Esophagus (tissue), 2 donors: ENCODE measurements at regions not wholly inside any gene's neighbourhood (a gene's known extent, or its start where the extent isn't known, plus 50 kb on each side); places are given as distances from the start of the nearest gene placed in this dataset.

Experiments used
- H3K27ac ChIP-seq, 2 donors: one replicate each; pipeline ENCODE4 v1.5.1; 2013; ENCODE audit warnings: low read depth in 2 of 2, mild to moderate bottlenecking in 2 of 2, inconsistent platforms in 1 of 2, low read length in 1 of 2, moderate library complexity in 1 of 2
- H3K27me3 ChIP-seq, 2 donors: one replicate each; pipeline ENCODE4 v1.6.1; 2013; ENCODE audit warnings: low read length in 2 of 2, control low read depth in 1 of 2, mild to moderate bottlenecking in 1 of 2; ENCODE audit not compliant: insufficient read depth in 2 of 2, control insufficient read depth in 1 of 2
- H3K36me3 ChIP-seq, 2 donors: one replicate each; pipeline ENCODE4 v1.6.1; 2013; ENCODE audit warnings: low read length in 1 of 2; ENCODE audit not compliant: control insufficient read depth in 2 of 2, insufficient read depth in 2 of 2
- H3K4me1 ChIP-seq, 2 donors: one replicate each; pipeline ENCODE4 v1.6.1; 2013; ENCODE audit warnings: low read length in 1 of 2; ENCODE audit not compliant: control insufficient read depth in 2 of 2, insufficient read depth in 2 of 2
- H3K4me3 ChIP-seq, 2 donors: one replicate each; pipeline ENCODE4 v1.5.1; 2013; ENCODE audit warnings: low read length in 2 of 2, mild to moderate bottlenecking in 2 of 2, low read depth in 1 of 2, moderate library complexity in 1 of 2
- H3K9me3 ChIP-seq, 2 donors: one replicate each; pipeline ENCODE4 v1.6.1; 2013; ENCODE audit warnings: mild to moderate bottlenecking in 2 of 2, low read depth in 1 of 2, low read length in 1 of 2, moderate library complexity in 1 of 2; ENCODE audit not compliant: control insufficient read depth in 2 of 2, insufficient read depth in 1 of 2
- WGBS, 2 donors: extraction: QIAGEN DNeasy Blood & Tissue Kit; methylation state at CpG; one replicate each; pipeline ENCODE4 v1.1.7; 2013; 5-methylcytosine and 5-hydroxymethylcytosine counted together
- donor health status: healthy with polysubstance abuse.
- donor health status: Bipolar disorder and iron deficiency.

DNA sequence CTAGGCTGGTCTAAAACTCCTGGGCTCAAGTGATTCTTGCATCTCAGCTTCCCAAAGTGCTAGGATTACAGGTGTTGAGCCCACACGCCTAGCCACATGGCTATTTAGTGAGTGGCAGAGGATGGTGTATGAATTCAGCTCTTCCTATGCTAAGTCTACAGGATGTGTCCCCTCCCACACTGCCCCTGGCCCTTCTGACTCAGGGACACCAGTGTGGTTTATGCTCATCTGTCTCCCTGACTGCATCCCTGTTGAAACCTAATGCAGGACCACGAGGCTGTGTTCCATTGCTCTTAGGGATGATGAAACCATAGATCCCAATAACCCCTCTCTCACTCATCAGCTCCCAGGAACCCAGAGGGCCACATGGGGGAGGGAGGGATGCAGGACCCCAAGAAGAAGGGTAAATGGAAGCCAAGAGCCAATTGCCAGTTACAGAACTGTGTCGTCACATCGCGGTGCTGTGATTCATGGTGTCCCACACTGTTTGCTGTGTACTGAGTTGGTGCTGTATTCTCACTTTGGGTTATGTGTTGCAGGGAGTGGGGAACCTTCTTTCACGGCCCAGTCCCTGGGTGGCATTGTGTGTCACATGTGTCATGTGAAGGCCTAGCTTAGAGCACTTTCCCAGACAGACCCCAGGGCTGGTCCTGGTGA is 102.9 kb upstream of the HAAO start:
- Histone ChIP-seq H3K4me3 (no peak overlapping the region), H3K9me3 (no peaks in the 10 kb centered on the region), H3K27me3 (no peaks in the 10 kb centered on the region), H3K4me1 (peaks cover 0 to 4% of the 10 kb centered on the region in 2 donors), H3K36me3 (no peaks in the 10 kb centered on the region), H3K27ac (no peak overlapping the region)
- 93 to 94% methylated on average over 6 of the region's 6 CpGs for WGBS, 2 donors

GRCh38 chr2:42893047-42893758 is 100.8 kb upstream of the HAAO start:
- Histone ChIP-seq H3K4me1 (peaks cover 0 to 4% of the 10 kb centered on the region in 2 donors), H3K27me3 (no peaks in the 10 kb centered on the region), H3K36me3 (no peaks in the 10 kb centered on the region), H3K4me3 (no peak overlapping the region), H3K27ac (no peak overlapping the region), H3K9me3 (no peaks in the 10 kb centered on the region)
- 87 to 91% methylated on average over 5 of the region's 5 CpGs for WGBS, 2 donors

DNA sequence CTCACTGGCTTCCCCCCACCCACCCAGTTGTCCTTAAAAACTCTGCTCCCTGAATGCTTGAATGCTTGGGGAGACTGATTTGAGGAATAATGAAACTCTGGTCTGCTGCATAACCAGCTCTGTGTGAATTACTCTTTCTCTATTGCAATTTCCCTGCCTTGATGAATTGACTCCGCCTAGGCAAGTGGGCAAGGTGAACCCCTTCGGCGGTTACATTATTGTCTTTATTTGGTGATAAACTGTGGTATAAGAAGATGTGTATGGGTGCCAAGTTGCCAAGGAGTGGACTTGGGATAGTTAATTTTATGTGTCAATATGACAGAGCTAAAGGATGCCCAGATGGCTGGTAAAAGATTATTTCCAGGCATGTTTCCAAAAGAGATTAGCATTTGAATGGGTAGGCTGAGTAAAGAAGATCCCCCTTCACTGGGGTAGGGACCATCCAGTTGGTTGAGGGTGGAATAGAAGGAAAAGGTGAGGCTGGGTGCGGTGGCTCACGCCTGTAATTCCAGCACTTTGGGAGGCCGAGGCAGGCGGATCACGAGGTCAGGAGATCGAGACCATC is 98.5 kb upstream of the HAAO start:
- no peak overlapping the region for H3K27ac ChIP-seq
- peaks cover 0 to 2% of the 10 kb centered on the region in 2 donors for H3K4me1 ChIP-seq
- no peaks in the 10 kb centered on the region for H3K27me3 ChIP-seq
- 96 to 98% methylated on average over 9 of the region's 9 CpGs for WGBS, 2 donors
- no peaks in the 10 kb centered on the region for H3K9me3 ChIP-seq
- no peaks in the 10 kb centered on the region for H3K36me3 ChIP-seq
- H3K4me3 ChIP-seq, result no peak overlapping the region

GRCh38 chr2:42888321-42889245 is 96.2 kb upstream of the HAAO start:
- no peaks in the 10 kb centered on the region for H3K9me3 ChIP-seq
- H3K27ac ChIP-seq, result no peak overlapping the region
- 79 to 86% methylated on average over 5 of the region's 5 CpGs for WGBS, 2 donors
- no peak overlapping the region for H3K4me3 ChIP-seq
- peaks cover 0 to 2% of the 10 kb centered on the region in 2 donors for H3K4me1 ChIP-seq
- H3K27me3 ChIP-seq, result no peaks in the 10 kb centered on the region
- no peaks in the 10 kb centered on the region for H3K36me3 ChIP-seq

DNA sequence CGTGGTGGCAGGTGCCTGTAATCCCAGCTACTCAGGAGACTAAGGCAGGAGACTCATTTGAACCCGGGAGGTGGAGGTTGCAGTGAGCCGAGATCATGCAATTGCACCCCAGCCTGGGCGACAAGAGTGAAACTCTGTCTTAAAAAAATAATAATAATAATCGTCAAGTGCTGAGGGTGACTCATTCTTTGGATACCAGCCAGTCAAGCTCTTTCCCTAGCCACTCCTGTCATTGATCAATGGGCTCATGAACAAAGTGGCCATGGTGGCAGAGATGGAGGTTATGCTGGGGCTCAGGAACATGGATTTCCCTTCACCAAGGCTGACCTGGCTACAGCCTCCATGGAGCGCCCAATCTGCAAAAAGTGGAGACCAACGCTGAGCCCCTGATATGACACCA is 94.5 kb upstream of the HAAO start:
- no peaks in the 10 kb centered on the region for H3K9me3 ChIP-seq
- WGBS, 2 donors, result 71 to 74% methylated on average over 7 of the region's 7 CpGs

GRCh38 chr2:42882756-42883155 is 90.4 kb upstream of the HAAO start:
- Histone ChIP-seq H3K9me3 (no peaks in the 10 kb centered on the region), H3K4me3 (no peak overlapping the region), H3K27ac (no peak overlapping the region), H3K27me3 (no peaks in the 10 kb centered on the region), H3K36me3 (no peaks in the 10 kb centered on the region), H3K4me1 (peaks cover 7 to 13% of the 10 kb centered on the region in 2 donors)
- WGBS, 2 donors, result 95 to 100% methylated on average over 1 of the region's 1 CpG

More for the DNA sequence above, 94.5 kb upstream of the HAAO start:
- Histone ChIP-seq H3K4me3 (no peak overlapping the region), H3K27me3 (no peaks in the 10 kb centered on the region), H3K27ac (no peak overlapping the region), H3K36me3 (no peaks in the 10 kb centered on the region), H3K4me1 (peaks cover 0 to 2% of the 10 kb centered on the region in 2 donors)

- no peaks in the 10 kb centered on the region for H3K36me3 ChIP-seq
- H3K4me3 ChIP-seq, result no peak overlapping the region
- 37 to 76% methylated on average over 1 of the region's 1 CpG for WGBS, 2 donors
- peaks cover 7 to 11% of the 10 kb centered on the region in 2 donors for H3K4me1 ChIP-seq
- no peaks in the 10 kb centered on the region for H3K9me3 ChIP-seq
- H3K27ac ChIP-seq, result no peak overlapping the region
- no peaks in the 10 kb centered on the region for H3K27me3 ChIP-seq
Observed at GRCh38 chr2:42881732-42882131, 89.3 kb upstream of the HAAO start.

GRCh38 chr2:42880738-42881690 is 88.6 kb upstream of the HAAO start:
- Histone ChIP-seq H3K4me1 (peaks cover 7 to 11% of the 10 kb centered on the region in 2 donors), H3K9me3 (no peaks in the 10 kb centered on the region), H3K27ac (peak overlapping the region; percentile 44 to 71), H3K36me3 (no peaks in the 10 kb centered on the region), H3K4me3 (no peak overlapping the region), H3K27me3 (no peaks in the 10 kb centered on the region)
- WGBS, 2 donors, result 54 to 58% methylated on average over 9 of the region's 9 CpGs
